CD14-positive monocyte (primary cell): ENCODE measurements at regions not wholly inside any gene's neighbourhood (a gene's known extent, or its start where the extent isn't known, plus 50 kb on each side); places are given as distances from the start of the nearest gene placed in this dataset.

Experiments used
- DNase-seq, 3 donors: peaks; one replicate each; pipeline ENCODE4 v3.0.0-alpha.2; 2011 to 2022
- H2AFZ ChIP-seq: 2 replicates; pipeline ENCODE4 v1.6.0; 2012; ENCODE audit warnings: mild to moderate bottlenecking, low read depth, low read length, inconsistent platforms; ENCODE audit not compliant: insufficient read depth, poor library complexity, severe bottlenecking
- H3K27ac ChIP-seq, 2 donors: 1 replicate in 1 of 2; 2 replicates in 1 of 2; pipeline ENCODE4 v1.5.1; 2012 to 2013; ENCODE audit warnings: low read length in 2 of 2, control low read depth in 1 of 2, inconsistent platforms in 1 of 2, low read depth in 1 of 2, mild to moderate bottlenecking in 1 of 2
- H3K27me3 ChIP-seq, 2 donors: one replicate each; pipeline versions ENCODE4 v1.6.0 to v1.6.1; 2011 to 2013; ENCODE audit warnings: low read length in 2 of 2; ENCODE audit not compliant: control insufficient read depth in 2 of 2, insufficient read depth in 2 of 2
- H3K36me3 ChIP-seq, 2 donors: replicated peaks in 1 of 2; 1 replicate in 1 of 2; 2 replicates in 1 of 2; pipeline versions ENCODE4 v1.5.1 to v1.6.1; 2012 to 2013; ENCODE audit warnings: low read length in 2 of 2, control low read depth in 1 of 2, inconsistent platforms in 1 of 2, mild to moderate bottlenecking in 1 of 2; ENCODE audit not compliant: insufficient read depth in 2 of 2, control insufficient read depth in 1 of 2
- H3K4me1 ChIP-seq, 2 donors: 1 replicate in 1 of 2; 2 replicates in 1 of 2; pipeline versions ENCODE4 v1.5.1 to v1.6.1; 2012 to 2013; ENCODE audit warnings: low read length in 2 of 2, control low read depth in 1 of 2, inconsistent platforms in 1 of 2, mild to moderate bottlenecking in 1 of 2, moderate library complexity in 1 of 2; ENCODE audit not compliant: insufficient read depth in 2 of 2, control insufficient read depth in 1 of 2
- H3K4me2 ChIP-seq: replicated peaks from 2 replicates; pipeline ENCODE3; 2012; ENCODE audit warnings: low read length, moderate library complexity, mild to moderate bottlenecking; ENCODE audit not compliant: poor library complexity, severe bottlenecking; ENCODE audit errors: extremely low read depth
- H3K4me3 ChIP-seq, 3 experiments: fragments of 200-600 bp in 1 of 3; sonication (generic) in 1 of 3; replicated peaks in 1 of 3; 1 replicate in 2 of 3; 2 replicates in 1 of 3; pipeline ENCODE4 v1.5.1; 2011 to 2013; ENCODE audit warnings: low read length in 3 of 3, mild to moderate bottlenecking in 3 of 3, control low read depth in 2 of 3, low read depth in 2 of 3, inconsistent platforms in 1 of 3, moderate library complexity in 1 of 3
- H3K79me2 ChIP-seq: 2 replicates; pipeline ENCODE4 v1.6.0; 2012; ENCODE audit warnings: mild to moderate bottlenecking, control low read depth, inconsistent platforms, low read length, moderate library complexity; ENCODE audit not compliant: insufficient read depth
- H3K9ac ChIP-seq: 2 replicates; pipeline ENCODE4 v1.6.0; 2017; ENCODE audit warnings: low read length, mild to moderate bottlenecking; ENCODE audit not compliant: insufficient read depth, poor library complexity, severe bottlenecking
- H3K9me3 ChIP-seq, 2 donors: replicated peaks in 1 of 2; 1 replicate in 1 of 2; 2 replicates in 1 of 2; pipeline versions ENCODE4 v1.5.1 to v1.6.1; 2012 to 2013; ENCODE audit warnings: low read length in 2 of 2, control low read depth in 1 of 2; ENCODE audit not compliant: control insufficient read depth in 1 of 2, insufficient read depth in 1 of 2
- H4K20me1 ChIP-seq: 2 replicates; pipeline ENCODE4 v1.6.0; 2012; ENCODE audit warnings: mild to moderate bottlenecking, low read length, control low read depth, moderate library complexity; ENCODE audit not compliant: insufficient read depth
- H3K27ac Mint-ChIP-seq, 7 donors: one replicate each; pipeline ENCODE4 v1.8.0; 2020; ENCODE audit warnings: mild to moderate bottlenecking in 7 of 7, mixed read lengths in 7 of 7, moderate library complexity in 6 of 7, inconsistent platforms in 2 of 7
- H3K27me3 Mint-ChIP-seq, 3 donors: one replicate each; pipeline ENCODE4 v1.8.0; 2021 to 2022; ENCODE audit warnings: low read depth in 3 of 3, mild to moderate bottlenecking in 3 of 3, mixed read lengths in 3 of 3, moderate library complexity in 3 of 3, inconsistent platforms in 1 of 3
- H3K36me3 Mint-ChIP-seq, 2 donors: one replicate each; pipeline ENCODE4 v1.8.0; 2020; ENCODE audit warnings: mixed read lengths in 2 of 2, inconsistent platforms in 1 of 2, mild to moderate bottlenecking in 1 of 2
- H3K4me1 Mint-ChIP-seq: one replicate; pipeline ENCODE4 v1.8.0; 2020; ENCODE audit warnings: mild to moderate bottlenecking, mixed read lengths
- H3K4me3 Mint-ChIP-seq, 2 donors: one replicate each; pipeline ENCODE4 v1.8.0; 2020; ENCODE audit warnings: mild to moderate bottlenecking in 2 of 2, mixed read lengths in 2 of 2, moderate library complexity in 1 of 2
- H3K9me3 Mint-ChIP-seq, 7 donors: one replicate each; pipeline ENCODE4 v1.8.0; 2020 to 2022; ENCODE audit warnings: mixed read lengths in 7 of 7, mild to moderate bottlenecking in 6 of 7, moderate library complexity in 6 of 7, inconsistent platforms in 2 of 7
- CTCF ChIP-seq: fragments of 200-600 bp; IDR thresholded peaks from one replicate; pipeline ENCODE4 v1.8.0; 2022; ENCODE audit warnings: antibody characterized with exemption, mild to moderate bottlenecking
- WGBS: methylation state at CpG from one replicate; pipeline ENCODE4 v1.1.5; 2013; ENCODE audit warnings: missing lambda C conversion rate; ENCODE audit not compliant: insufficient coverage; 5-methylcytosine and 5-hydroxymethylcytosine counted together
- intact Hi-C, 2 donors: fragments of 100-400 bp; cut with micrococcal nuclease; formaldehyde crosslinking; loops; one replicate each; pipeline versions ENCODE4 v1.15.0 to v1.15.1; 2023

- Histone ChIP-seq H3K9ac (no peak overlapping the region), H2AFZ (no peak overlapping the region), H3K4me2 (no peak overlapping the region), H4K20me1 (no peaks in the 10 kb centered on the region), H3K27ac (no peak overlapping the region), H3K36me3 (no peaks in the 10 kb centered on the region), H3K9me3 (no peaks in the 10 kb centered on the region), H3K4me1 (peaks cover 13 to 16% of the 10 kb centered on the region in 2 donors), H3K79me2 (no peaks in the 10 kb centered on the region), H3K4me3 (no peak overlapping the region), H3K27me3 (no peaks in the 10 kb centered on the region)
- Mint-ChIP-seq H3K27me3 (peaks cover 0 to 1% (median 0%) of the 10 kb centered on the region in 3 donors), H3K4me1 (peaks cover 23% of the 10 kb centered on the region), H3K27ac (no peak overlapping the region), H3K4me3 (no peak overlapping the region), H3K9me3 (peaks cover 0 to 5% (median 3%) of the 10 kb centered on the region in 7 donors), H3K36me3 (no peaks in the 10 kb centered on the region)
- intact Hi-C loops: no loop called here
- no peak for DNase-seq
- no CpG with 5 or more reads among the region's 2 CpGs for WGBS
- no peak for TF ChIP-seq CTCF
Observed at GRCh38 chr11:95647871-95648270, 141.7 kb downstream of the FAM76B start.

GRCh38 chr11:95647355-95647754, 142.2 kb downstream of the FAM76B start:
- H3K27me3 Mint-ChIP-seq: peaks cover 0 to 1% (median 0%) of the 10 kb centered on the region in 3 donors
- no peak overlapping the region for H3K4me2 ChIP-seq
- H3K27me3 ChIP-seq: no peaks in the 10 kb centered on the region
- no peak overlapping the region for H3K27ac Mint-ChIP-seq
- WGBS: no CpG with 5 or more reads among the region's 1 CpG
- no peak overlapping the region for H3K9ac ChIP-seq
- intact Hi-C loops: no loop called here
- no peak for TF ChIP-seq CTCF
- no peak overlapping the region for H2AFZ ChIP-seq
- no peak overlapping the region for H3K27ac ChIP-seq
- no peak overlapping the region for H3K4me3 Mint-ChIP-seq
- H3K9me3 ChIP-seq: no peaks in the 10 kb centered on the region
- no peaks in the 10 kb centered on the region for H3K36me3 Mint-ChIP-seq
- no peaks in the 10 kb centered on the region for H3K36me3 ChIP-seq
- peaks cover 0 to 5% (median 3%) of the 10 kb centered on the region in 7 donors for H3K9me3 Mint-ChIP-seq
- peaks cover 23% of the 10 kb centered on the region for H3K4me1 Mint-ChIP-seq
- H3K4me1 ChIP-seq: peaks cover 13 to 16% of the 10 kb centered on the region in 2 donors
- H4K20me1 ChIP-seq: no peaks in the 10 kb centered on the region
- DNase-seq: no peak
- H3K4me3 ChIP-seq: no peak overlapping the region
- H3K79me2 ChIP-seq: no peaks in the 10 kb centered on the region
